GM12872 (cell line): ENCODE measurements at regions not wholly inside any gene's neighbourhood (a gene's known extent, or its start where the extent isn't known, plus 50 kb on each side); places are given as distances from the start of the nearest gene placed in this dataset.

Experiments used
- TF ChIP-seq, protein P1 (sequence below): IDR thresholded peaks from 3 replicates; pipeline ENCODE4 v1.5.1; 2011; ENCODE audit warnings: low read depth, mild to moderate bottlenecking, low read length, moderate library complexity; ENCODE audit not compliant: insufficient read depth

- TF ChIP-seq, protein P1, sequence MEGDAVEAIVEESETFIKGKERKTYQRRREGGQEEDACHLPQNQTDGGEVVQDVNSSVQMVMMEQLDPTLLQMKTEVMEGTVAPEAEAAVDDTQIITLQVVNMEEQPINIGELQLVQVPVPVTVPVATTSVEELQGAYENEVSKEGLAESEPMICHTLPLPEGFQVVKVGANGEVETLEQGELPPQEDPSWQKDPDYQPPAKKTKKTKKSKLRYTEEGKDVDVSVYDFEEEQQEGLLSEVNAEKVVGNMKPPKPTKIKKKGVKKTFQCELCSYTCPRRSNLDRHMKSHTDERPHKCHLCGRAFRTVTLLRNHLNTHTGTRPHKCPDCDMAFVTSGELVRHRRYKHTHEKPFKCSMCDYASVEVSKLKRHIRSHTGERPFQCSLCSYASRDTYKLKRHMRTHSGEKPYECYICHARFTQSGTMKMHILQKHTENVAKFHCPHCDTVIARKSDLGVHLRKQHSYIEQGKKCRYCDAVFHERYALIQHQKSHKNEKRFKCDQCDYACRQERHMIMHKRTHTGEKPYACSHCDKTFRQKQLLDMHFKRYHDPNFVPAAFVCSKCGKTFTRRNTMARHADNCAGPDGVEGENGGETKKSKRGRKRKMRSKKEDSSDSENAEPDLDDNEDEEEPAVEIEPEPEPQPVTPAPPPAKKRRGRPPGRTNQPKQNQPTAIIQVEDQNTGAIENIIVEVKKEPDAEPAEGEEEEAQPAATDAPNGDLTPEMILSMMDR: no peak
Observed at GRCh38 chr21:31557421-31558188, 101.9 kb upstream of the SOD1 start.

DNA sequence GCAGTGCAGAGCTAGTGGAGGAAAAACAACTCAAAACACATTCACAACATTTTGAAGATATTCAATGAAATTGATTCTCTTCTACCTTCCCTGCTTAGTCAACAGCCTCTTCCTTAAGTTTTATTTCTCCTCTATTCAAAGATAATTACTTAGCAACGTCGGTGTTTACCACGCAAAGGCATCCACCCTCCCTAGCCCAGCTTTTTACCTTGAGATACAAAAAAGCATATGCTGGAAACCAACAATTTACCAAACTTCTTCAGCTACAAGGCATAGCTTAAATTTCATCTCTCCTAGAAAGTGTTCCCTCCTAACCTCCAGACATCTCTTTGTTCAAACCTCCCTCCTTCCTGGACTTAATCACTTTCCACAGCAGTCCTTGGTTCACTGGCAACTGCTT lies 102.8 kb upstream of the SOD1 start:
- TF ChIP-seq, protein P1: no peak

DNA sequence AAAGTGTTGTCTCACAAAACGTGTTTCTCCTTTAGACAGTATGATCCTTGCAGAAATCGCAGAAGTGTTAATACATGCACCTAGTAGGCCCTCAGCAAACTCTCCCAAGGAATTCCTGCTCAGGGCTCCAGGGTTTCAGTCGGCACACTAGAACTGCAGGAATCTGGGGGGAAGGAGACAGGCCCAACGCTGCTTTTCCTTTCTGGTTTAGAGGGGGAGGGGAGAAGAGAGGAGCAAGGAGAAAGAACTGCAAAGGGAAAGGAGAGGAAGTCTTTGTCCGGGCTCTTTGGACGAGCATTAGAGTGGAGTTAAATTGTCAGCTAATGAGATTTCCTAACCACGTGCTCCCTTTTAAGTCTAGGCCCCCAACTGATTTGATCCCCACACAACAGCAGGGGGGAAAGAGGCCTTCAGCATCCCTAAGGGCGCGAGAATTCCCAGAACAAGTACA lies 103.7 kb upstream of the SOD1 start:
- TF ChIP-seq, protein P1: no peak

DNA sequence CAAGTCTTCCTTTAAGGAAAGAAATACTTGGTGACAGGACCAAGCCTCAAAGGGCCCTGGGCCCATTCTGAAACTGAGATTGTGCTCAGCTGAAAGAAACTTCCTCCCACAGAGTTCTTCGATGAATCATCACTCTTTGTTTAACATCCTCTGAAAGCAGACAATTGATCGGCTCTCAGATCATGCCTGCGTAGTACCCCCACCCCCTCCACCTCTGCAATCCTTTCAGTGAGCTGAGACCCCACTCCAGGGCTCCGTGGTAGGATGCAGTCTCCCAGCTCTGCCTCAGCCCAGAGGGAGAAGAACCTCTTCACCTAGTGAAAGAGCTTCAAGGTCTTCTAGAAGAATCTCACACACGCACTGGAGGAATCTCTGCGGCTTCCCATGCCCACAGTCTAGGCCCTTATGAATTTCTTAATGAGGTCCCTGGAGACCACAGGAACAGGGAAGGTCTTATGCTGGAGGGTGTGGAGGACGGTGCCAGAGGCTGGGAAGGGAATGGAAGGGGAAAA lies 104.9 kb upstream of the SOD1 start:
- TF ChIP-seq, protein P1: no peak

DNA sequence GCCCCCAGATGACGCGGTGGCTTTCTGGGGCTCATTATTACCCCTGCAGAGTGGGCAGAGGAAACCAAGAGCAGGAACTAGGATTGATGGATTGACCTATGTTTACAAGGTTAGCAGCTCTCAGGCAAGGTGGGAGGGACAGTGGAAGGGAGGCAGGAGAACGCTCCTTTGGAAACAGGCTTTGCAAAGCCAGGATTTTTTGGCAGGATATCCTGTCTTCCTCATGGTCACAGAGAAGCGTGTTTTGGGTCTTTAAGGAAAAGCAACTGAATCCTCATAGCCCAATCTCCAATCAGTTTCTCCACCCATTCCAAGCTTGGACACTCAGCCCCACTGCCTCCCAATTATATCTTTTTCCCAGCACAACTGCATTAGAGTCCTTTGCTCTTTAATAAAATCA lies 105.6 kb upstream of the SOD1 start:
- TF ChIP-seq, protein P1: no peak

- TF ChIP-seq, protein P1: no peak
Observed at GRCh38 chr21:31553461-31553860, 106.0 kb upstream of the SOD1 start.

- TF ChIP-seq, protein P1: no peak
Observed at GRCh38 chr21:31552826-31553225, 106.7 kb upstream of the SOD1 start.
